Left hindlimb (tissue), 1 donor: ENCODE measurements at regions not wholly inside any gene's neighbourhood (a gene's known extent, or its start where the extent isn't known, plus 50 kb on each side); places are given as distances from the start of the nearest gene placed in this dataset.
"Not testable (repeated sequence)": the region's sequence is repeated elsewhere in the genome, so short reads cannot be mapped to it uniquely, and the experiment has no call there.

ENCODE experiments used
- DNase-seq: peaks from one replicate; pipeline ENCODE4 v3.0.0-alpha.2; 2018

- no peak for DNase-seq
Measured at GRCh38 chr12:67088401-67089118, 180.6 kb upstream of the CAND1 start.

GRCh38 chr12:67091204-67091603, 178.0 kb upstream of the CAND1 start:
- DNase-seq = no peak

- DNase-seq = no peak
Measured at GRCh38 chr12:67091678-67092077, 177.5 kb upstream of the CAND1 start.

GRCh38 chr12:67092934-67093333, 176.2 kb upstream of the CAND1 start:
- not testable (repeated sequence) for DNase-seq

GRCh38 chr12:67096533-67097318, 172.4 kb upstream of the CAND1 start:
- DNase-seq = no peak

- no peak for DNase-seq
Measured at GRCh38 chr12:67099858-67100257, 169.3 kb upstream of the CAND1 start.

- no peak for DNase-seq
Measured at GRCh38 chr12:67103521-67103920, 165.6 kb upstream of the CAND1 start.

- no peak for DNase-seq
Measured at GRCh38 chr12:67107235-67107634, 161.9 kb upstream of the CAND1 start.

- DNase-seq = no peak
Measured at GRCh38 chr12:67107751-67108269, 161.3 kb upstream of the CAND1 start.

GRCh38 chr12:67110345-67110744, 158.8 kb upstream of the CAND1 start:
- DNase-seq = not testable (repeated sequence)

GRCh38 chr12:67111182-67111581, 158.0 kb upstream of the CAND1 start:
- DNase-seq = no peak

GRCh38 chr12:67112586-67112985, 156.6 kb upstream of the CAND1 start:
- no peak for DNase-seq

- no peak for DNase-seq
Measured at GRCh38 chr12:67116134-67116533, 153.0 kb upstream of the CAND1 start.

- no peak for DNase-seq
Measured at GRCh38 chr12:67122584-67122983, 146.6 kb upstream of the CAND1 start.

GRCh38 chr12:67137256-67137655, 131.9 kb upstream of the CAND1 start:
- no peak for DNase-seq

- no peak for DNase-seq
Measured at GRCh38 chr12:67141296-67142018, 127.7 kb upstream of the CAND1 start.

GRCh38 chr12:67145692-67146091, 123.5 kb upstream of the CAND1 start:
- DNase-seq = no peak

GRCh38 chr12:67147030-67147429, 122.1 kb upstream of the CAND1 start:
- no peak for DNase-seq

GRCh38 chr12:67147447-67147846, 121.7 kb upstream of the CAND1 start:
- DNase-seq = no peak

- DNase-seq = no peak
Measured at GRCh38 chr12:67148265-67148664, 120.9 kb upstream of the CAND1 start.

- no peak for DNase-seq
Measured at GRCh38 chr12:67151886-67152285, 117.3 kb upstream of the CAND1 start.

GRCh38 chr12:67152451-67152850, 116.7 kb upstream of the CAND1 start:
- DNase-seq = no peak

GRCh38 chr12:67154901-67155300, 114.3 kb upstream of the CAND1 start:
- DNase-seq = no peak
